A673 (cell line): ENCODE measurements at regions not wholly inside any gene's neighbourhood (a gene's known extent, or its start where the extent isn't known, plus 50 kb on each side); places are given as distances from the start of the nearest gene placed in this dataset.

ENCODE experiments used
- BruUV-seq: library from RNA; stranded (reverse); fragments of 400-500 nt; replicated peaks from 2 replicates; lab custom pipeline; 2021; lab: Mats Ljungman, UMichigan
- CTCF ChIA-PET: fragments of 300-600 bp; sonication (Branson Sonifier 250); formaldehyde crosslinking; loops from one replicate; lab custom pipeline; 2022; ENCODE audit warnings: antibody characterized with exemption; lab: Charles Lee
- POLR2A ChIA-PET: fragments of 300-600 bp; sonication (Branson Sonifier 250); formaldehyde crosslinking; loops from one replicate; lab custom pipeline; 2022; ENCODE audit warnings: antibody characterized with exemption; ENCODE audit not compliant: low non-redundant PET; lab: Charles Lee
- DNase-seq: peaks from one replicate; pipeline ENCODE4 v3.0.0-alpha.2; 2015; ENCODE audit warnings: low spot score
- H3K27ac ChIP-seq: fragments of 200-600 bp; sonication (generic); 2 replicates; pipeline ENCODE4 v1.5.1; 2016; ENCODE audit warnings: mixed run types, low read depth, mild to moderate bottlenecking, mixed read lengths, antibody characterized with exemption, low read length; ENCODE audit not compliant: poor library complexity, severe bottlenecking
- H3K27me3 ChIP-seq: fragments of 200-600 bp; sonication (generic); replicated peaks from 2 replicates; pipeline ENCODE4 v1.6.1; 2017; ENCODE audit warnings: mixed run types, low read depth, mild to moderate bottlenecking, mixed read lengths, antibody characterized with exemption, low read length; ENCODE audit not compliant: insufficient read depth, poor library complexity
- H3K36me3 ChIP-seq: fragments of 200-600 bp; sonication (generic); 2 replicates; pipeline ENCODE4 v1.6.1; 2016; ENCODE audit warnings: mixed run types, mild to moderate bottlenecking, mixed read lengths, antibody characterized with exemption, low read length; ENCODE audit not compliant: insufficient read depth, poor library complexity, severe bottlenecking
- H3K4me1 ChIP-seq: fragments of 200-600 bp; sonication (generic); 2 replicates; pipeline ENCODE4 v1.6.1; 2017; ENCODE audit warnings: mixed run types, mild to moderate bottlenecking, mixed read lengths, antibody characterized with exemption, low read length; ENCODE audit not compliant: insufficient read depth, poor library complexity, severe bottlenecking
- H3K4me3 ChIP-seq: fragments of 200-600 bp; sonication (generic); 2 replicates; pipeline ENCODE4 v1.5.1; 2016; ENCODE audit warnings: low read depth, mixed run types, mild to moderate bottlenecking, mixed read lengths, low read length; ENCODE audit not compliant: poor library complexity, severe bottlenecking
- H3K9me3 ChIP-seq: fragments of 200-600 bp; sonication (generic); 2 replicates; pipeline ENCODE4 v1.6.1; 2016; ENCODE audit warnings: mixed run types, low read depth, mild to moderate bottlenecking, mixed read lengths, antibody characterized with exemption, low read length; ENCODE audit not compliant: poor library complexity, severe bottlenecking
- CTCF ChIP-seq: fragments of 300-800, 200-600 bp; sonication (generic); conservative IDR thresholded peaks from 2 replicates; pipeline ENCODE4 v1.5.1; 2017; ENCODE audit warnings: low read depth, mild to moderate bottlenecking, antibody characterized with exemption, low read length, moderate library complexity, mixed read lengths
- EZH2 ChIP-seq: fragments of 200-600 bp; sonication (generic); IDR thresholded peaks from 2 replicates; pipeline ENCODE4 v1.6.1; 2017; ENCODE audit warnings: borderline replicate concordance, low read depth, mild to moderate bottlenecking, mixed read lengths, antibody characterized with exemption, low read length; ENCODE audit not compliant: poor library complexity, severe bottlenecking
- intact Hi-C: fragments of 100-400 bp; cut with micrococcal nuclease; formaldehyde crosslinking; loops from one replicate; pipeline ENCODE4 v1.10.0; 2022; ENCODE audit not compliant: unreplicated experiment

GRCh38 chr1:55712148-55712547 is 497.0 kb upstream of the USP24 start:
- POLR2A ChIA-PET = no interaction called here
- CTCF ChIA-PET = no interaction called here
- no peak overlapping the region for H3K27ac ChIP-seq
- no peak for DNase-seq
- H3K27me3 ChIP-seq = peaks cover 8% of the 10 kb centered on the region
- H3K36me3 ChIP-seq = no peaks in the 10 kb centered on the region
- H3K4me3 ChIP-seq = no peak overlapping the region
- no peaks in the 10 kb centered on the region for H3K4me1 ChIP-seq
- TF ChIP-seq EZH2 (no peak), CTCF (no peak)
- no TSS peak for BruUV-seq
- intact Hi-C loops = no loop called here
- no peaks in the 10 kb centered on the region for H3K9me3 ChIP-seq

GRCh38 chr1:55708781-55709180 is 493.6 kb upstream of the USP24 start:
- intact Hi-C loops = no loop called here
- H3K36me3 ChIP-seq = no peaks in the 10 kb centered on the region
- no TSS peak for BruUV-seq
- H3K4me1 ChIP-seq = no peaks in the 10 kb centered on the region
- DNase-seq = no peak
- TF ChIP-seq EZH2 (no peak), CTCF (no peak)
- H3K27ac ChIP-seq = no peak overlapping the region
- ChIA-PET POLR2A (no interaction called here), CTCF (no interaction called here)
- H3K4me3 ChIP-seq = no peak overlapping the region
- H3K27me3 ChIP-seq = peaks cover 8% of the 10 kb centered on the region
- H3K9me3 ChIP-seq = no peaks in the 10 kb centered on the region

GRCh38 chr1:55707846-55708245 is 492.7 kb upstream of the USP24 start:
- intact Hi-C loops = no loop called here
- no peak for DNase-seq
- H3K9me3 ChIP-seq = no peaks in the 10 kb centered on the region
- H3K27me3 ChIP-seq = peaks cover 8% of the 10 kb centered on the region
- TF ChIP-seq CTCF (no peak), EZH2 (no peak)
- no peak overlapping the region for H3K4me3 ChIP-seq
- POLR2A ChIA-PET = no interaction called here
- CTCF ChIA-PET = no interaction called here
- no peaks in the 10 kb centered on the region for H3K4me1 ChIP-seq
- H3K27ac ChIP-seq = no peak overlapping the region
- H3K36me3 ChIP-seq = no peaks in the 10 kb centered on the region
- BruUV-seq = no TSS peak
